Endothelial cell of umbilical vein (primary cell): ENCODE measurements at regions not wholly inside any gene's neighbourhood (a gene's known extent, or its start where the extent isn't known, plus 50 kb on each side); places are given as distances from the start of the nearest gene placed in this dataset.

Experiments used
- BruUV-seq: library from RNA; stranded (reverse); fragments of 400-500 nt; replicated peaks from 2 replicates; lab custom pipeline; 2021; lab: Mats Ljungman, UMichigan
- CTCF ChIA-PET: fragments of 300-600, 350-600 bp; sonication (Branson Sonifier 250); formaldehyde crosslinking; loops from one replicate; lab custom pipeline; 2021; ENCODE audit warnings: antibody characterized with exemption, inconsistent platforms; lab: Charles Lee
- POLR2A ChIA-PET: fragments of 300-600, 350-600 bp; sonication (Branson Sonifier 250); formaldehyde crosslinking; loops from one replicate; lab custom pipeline; 2021; ENCODE audit warnings: antibody characterized with exemption, inconsistent platforms; lab: Charles Lee
- DNase-seq: peaks from one replicate; pipeline ENCODE4 v3.0.0-alpha.2; 2011; ENCODE audit warnings: low read depth, low spot score
- FAIRE-seq: peaks from 2 replicates; lab custom pipeline; 2011; peaks lifted over from hg19 to GRCh38; lab: Jason Lieb, UNC
- H2AFZ ChIP-seq: 2 replicates; pipeline ENCODE4 v1.6.0; 2012; ENCODE audit warnings: low read depth, low read length, control low read depth, inconsistent platforms
- H3K27ac ChIP-seq: 2 replicates; pipeline ENCODE4 v1.5.1; 2011; ENCODE audit warnings: low read depth, mild to moderate bottlenecking, control low read depth, low read length, moderate library complexity; ENCODE audit not compliant: insufficient read depth
- H3K27me3 ChIP-seq, 2 experiments: 2 replicates each; pipeline versions ENCODE4 v1.6.0 to v1.6.1; 2011; ENCODE audit warnings: low read length in 2 of 2, mixed read lengths in 1 of 2; ENCODE audit not compliant: control insufficient read depth in 2 of 2, insufficient read depth in 2 of 2
- H3K36me3 ChIP-seq, 2 experiments: 2 replicates in 1 of 2; 3 replicates in 1 of 2; pipeline ENCODE4 v1.5.1; 2011; ENCODE audit warnings: low read length in 2 of 2, mild to moderate bottlenecking in 1 of 2, moderate library complexity in 1 of 2; ENCODE audit not compliant: control insufficient read depth in 2 of 2, insufficient read depth in 2 of 2; ENCODE audit errors: extremely low read depth in 1 of 2
- H3K4me1 ChIP-seq: 3 replicates; pipeline ENCODE4 v1.5.1; 2011; ENCODE audit warnings: mild to moderate bottlenecking, low read length; ENCODE audit not compliant: control insufficient read depth, insufficient read depth; ENCODE audit errors: extremely low read depth
- H3K4me2 ChIP-seq: 2 replicates; pipeline ENCODE4 v1.6.1; 2011; ENCODE audit warnings: low read length, control low read depth, mixed read lengths; ENCODE audit not compliant: insufficient read depth
- H3K4me3 ChIP-seq, 3 experiments: fragments of 200-600 bp in 1 of 3; sonication (generic), shearing (Covaris generic) in 1 of 3; replicated peaks in 1 of 3; 2 replicates each; pipeline ENCODE4 v1.5.1; 2011 to 2016; ENCODE audit warnings: control low read depth in 3 of 3, low read length in 3 of 3, mild to moderate bottlenecking in 2 of 3, inconsistent platforms in 1 of 3, low read depth in 1 of 3, moderate library complexity in 1 of 3; ENCODE audit not compliant: insufficient read depth in 1 of 3
- H3K79me2 ChIP-seq: 2 replicates; pipeline ENCODE4 v1.6.0; 2012; ENCODE audit warnings: low read length, inconsistent platforms; ENCODE audit not compliant: control insufficient read depth, insufficient read depth
- H3K9ac ChIP-seq: replicated peaks from 2 replicates; pipeline ENCODE3; 2011; ENCODE audit warnings: low read length, control low read depth; ENCODE audit not compliant: insufficient read depth; ENCODE audit errors: extremely low read depth
- H3K9me1 ChIP-seq: replicated peaks from 3 replicates; pipeline ENCODE4 v1.6.0; 2011; ENCODE audit warnings: mild to moderate bottlenecking, low read length; ENCODE audit not compliant: control insufficient read depth, insufficient read depth; ENCODE audit errors: extremely low read depth
- H3K9me3 ChIP-seq: replicated peaks from 2 replicates; pipeline ENCODE4 v1.5.1; 2012; ENCODE audit warnings: low read length, inconsistent platforms; ENCODE audit not compliant: control insufficient read depth, insufficient read depth
- H4K20me1 ChIP-seq: replicated peaks from 2 replicates; pipeline ENCODE3; 2011; ENCODE audit warnings: mild to moderate bottlenecking, low read length; ENCODE audit not compliant: control insufficient read depth, insufficient read depth; ENCODE audit errors: extremely low read depth
- CTCF ChIP-seq, 2 donors: IDR thresholded peaks; 1 replicate in 1 of 2; 2 replicates in 1 of 2; pipeline ENCODE4 v1.5.1; 2011; ENCODE audit warnings: low read length in 2 of 2, mild to moderate bottlenecking in 2 of 2, moderate library complexity in 2 of 2, control low read depth in 1 of 2, inconsistent platforms in 1 of 2, low read depth in 1 of 2; ENCODE audit not compliant: insufficient read depth in 1 of 2; ENCODE audit errors: extremely low read depth in 1 of 2
- EZH2 ChIP-seq: IDR thresholded peaks from 2 replicates; pipeline ENCODE4 v1.6.1; 2012; ENCODE audit warnings: borderline replicate concordance, low read depth, mild to moderate bottlenecking, moderate library complexity, low read length, inconsistent platforms; ENCODE audit not compliant: severe bottlenecking
- FOS ChIP-seq: IDR thresholded peaks from 2 replicates; pipeline ENCODE4 v1.6.1; 2011; ENCODE audit warnings: mild to moderate bottlenecking, low read length, moderate library complexity, borderline replicate concordance; ENCODE audit not compliant: insufficient read depth
- GATA2 ChIP-seq: IDR thresholded peaks from 2 replicates; pipeline ENCODE4 v1.7.0; 2011; ENCODE audit warnings: low read depth, mild to moderate bottlenecking, moderate library complexity, mixed read lengths, low read length; ENCODE audit not compliant: insufficient read length, insufficient read depth
- JUN ChIP-seq: IDR thresholded peaks from 2 replicates; pipeline ENCODE4 v1.6.1; 2011; ENCODE audit warnings: borderline replicate concordance, low read depth; ENCODE audit not compliant: insufficient read length, insufficient read depth
- MAX ChIP-seq: IDR thresholded peaks from 2 replicates; pipeline ENCODE4 v1.6.1; 2011; ENCODE audit not compliant: insufficient read depth, insufficient read length
- MYC ChIP-seq: IDR thresholded peaks from one replicate; pipeline ENCODE4 v1.6.1; 2011; ENCODE audit warnings: mild to moderate bottlenecking, low read depth, low read length
- POLR2A ChIP-seq: IDR thresholded peaks from 2 replicates; pipeline ENCODE4 v1.6.1; 2012; ENCODE audit warnings: low read depth, mild to moderate bottlenecking, control low read depth, low read length
- POLR2AphosphoS5 ChIP-seq: IDR thresholded peaks from 2 replicates; pipeline ENCODE4 v1.6.1; 2012; ENCODE audit warnings: low read depth, mild to moderate bottlenecking, control low read depth, low read length, moderate library complexity; ENCODE audit not compliant: insufficient read depth
- dilution Hi-C: fragments of 300-500 bp; cut with MboI; formaldehyde crosslinking; loops from one replicate; pipeline ENCODE4 v1.15.0; 2019; ENCODE audit warnings: low sequenced_read_pairs; ENCODE audit not compliant: extremely low pct_ligation_motif_present
- intact Hi-C: fragments of 100-400 bp; cut with micrococcal nuclease; formaldehyde crosslinking; loops from one replicate; pipeline ENCODE4 v1.10.0; 2022

- H3K4me2 ChIP-seq = no peak overlapping the region
- H3K27ac ChIP-seq = no peak overlapping the region
- no peak for DNase-seq
- no peak for FAIRE-seq
- H3K9ac ChIP-seq = no peak overlapping the region
- POLR2A ChIA-PET = no interaction called here
- no peaks in the 10 kb centered on the region for H3K9me3 ChIP-seq
- no peaks in the 10 kb centered on the region for H3K27me3 ChIP-seq
- no TSS peak for BruUV-seq
- TF ChIP-seq POLR2AphosphoS5 = no peak
- no peak for TF ChIP-seq JUN
- no peak for TF ChIP-seq FOS
- no peak for TF ChIP-seq POLR2A
- no peak for TF ChIP-seq EZH2
- TF ChIP-seq MYC = no peak
- no peak for TF ChIP-seq MAX
- no peak for TF ChIP-seq CTCF (IDR thresholded peaks at IDR 0.05; ENCODE audit: extremely low read depth in 1 of 2, insufficient read depth in 1 of 2, low read depth in 1 of 2, low read length in 2 of 2)
- TF ChIP-seq GATA2 = no peak
- H3K4me3 ChIP-seq = no peak overlapping the region
- dilution Hi-C loops (no loop called here), intact Hi-C loops (no loop called here)
- no peaks in the 10 kb centered on the region for H4K20me1 ChIP-seq
- H3K4me1 ChIP-seq = no peaks in the 10 kb centered on the region
- no peaks in the 10 kb centered on the region for H3K79me2 ChIP-seq
- H3K9me1 ChIP-seq = no peaks in the 10 kb centered on the region
- H2AFZ ChIP-seq = no peak overlapping the region
- CTCF ChIA-PET = interaction anchor here (1.2 kb wide), 1 partner anchor 23 kb away, joined by 3 read pairs; no protein-coding TSS in a partner anchor
- no peaks in the 10 kb centered on the region for H3K36me3 ChIP-seq
Observed at GRCh38 chr1:67988066-67988465, 62.4 kb downstream of the DIRAS3 start.
